Thoracic aorta (tissue), 2 donors: ENCODE measurements at regions not wholly inside any gene's neighbourhood (a gene's known extent, or its start where the extent isn't known, plus 50 kb on each side); places are given as distances from the start of the nearest gene placed in this dataset.

Experiments used
- ATAC-seq: fragments of 150-250 bp; one replicate; pipeline ENCODE4 v1.8.0; 2017; ENCODE audit warnings: low read depth; ENCODE audit not compliant: insufficient number of reproducible peaks, low FRiP score
- DNase-seq: peaks from one replicate; pipeline ENCODE4 v3.0.0-alpha.2; 2020; ENCODE audit warnings: low spot score
- H3K27ac ChIP-seq, 2 donors: fragments of 200-600 bp; sonication (generic); 1 replicate in 1 of 2; 2 replicates in 1 of 2; pipeline ENCODE4 v1.5.1; 2016; ENCODE audit warnings: mild to moderate bottlenecking in 2 of 2, moderate library complexity in 2 of 2
- H3K27me3 ChIP-seq: fragments of 200-600 bp; sonication (generic); replicated peaks from 2 replicates; pipeline ENCODE4 v1.6.0; 2016; ENCODE audit warnings: mild to moderate bottlenecking; ENCODE audit not compliant: insufficient read depth
- H3K36me3 ChIP-seq: fragments of 200-600 bp; sonication (generic); one replicate; pipeline ENCODE4 v1.5.1; 2016
- H3K4me1 ChIP-seq, 2 donors: fragments of 200-600 bp; sonication (generic); 1 replicate in 1 of 2; 2 replicates in 1 of 2; pipeline versions ENCODE4 v1.5.1 to v1.6.0; 2016; ENCODE audit warnings: low read depth in 2 of 2, mild to moderate bottlenecking in 1 of 2; ENCODE audit not compliant: control insufficient read depth in 1 of 2
- H3K4me3 ChIP-seq: fragments of 200-600 bp; sonication (generic); 2 replicates; pipeline ENCODE4 v1.5.1; 2016; ENCODE audit warnings: mild to moderate bottlenecking
- H3K9me3 ChIP-seq: fragments of 200-600 bp; sonication (generic); 2 replicates; pipeline ENCODE4 v1.5.1; 2016
- CTCF ChIP-seq: fragments of 200-600 bp; sonication (generic); IDR thresholded peaks from one replicate; pipeline ENCODE4 v1.5.1; 2019; ENCODE audit warnings: antibody characterized with exemption

GRCh38 chr7:45416846-45417245 is 157.3 kb upstream of the ADCY1 start:
- no peaks in the 10 kb centered on the region for H3K36me3 ChIP-seq
- H3K4me1 ChIP-seq: no peaks in the 10 kb centered on the region
- no peaks in the 10 kb centered on the region for H3K27me3 ChIP-seq
- no peak overlapping the region for H3K4me3 ChIP-seq
- H3K27ac ChIP-seq: no peak overlapping the region
- DNase-seq: no peak
- no peak for ATAC-seq
- TF ChIP-seq CTCF: no peak
- no peaks in the 10 kb centered on the region for H3K9me3 ChIP-seq

GRCh38 chr7:45417268-45417667 is 156.9 kb upstream of the ADCY1 start:
- Histone ChIP-seq H3K27me3 (no peaks in the 10 kb centered on the region), H3K4me3 (no peak overlapping the region), H3K36me3 (no peaks in the 10 kb centered on the region), H3K9me3 (no peaks in the 10 kb centered on the region), H3K27ac (no peak overlapping the region), H3K4me1 (no peaks in the 10 kb centered on the region)
- TF ChIP-seq CTCF: no peak
- DNase-seq (no peak), ATAC-seq (no peak)

GRCh38 chr7:45417735-45418134 is 156.4 kb upstream of the ADCY1 start:
- no peak for DNase-seq
- ATAC-seq: no peak
- no peak for TF ChIP-seq CTCF
- Histone ChIP-seq H3K36me3 (no peaks in the 10 kb centered on the region), H3K4me1 (no peaks in the 10 kb centered on the region), H3K27ac (no peak overlapping the region), H3K9me3 (no peaks in the 10 kb centered on the region), H3K27me3 (no peaks in the 10 kb centered on the region), H3K4me3 (no peak overlapping the region)

- no peaks in the 10 kb centered on the region for H3K36me3 ChIP-seq
- H3K4me3 ChIP-seq: no peak overlapping the region
- H3K9me3 ChIP-seq: no peaks in the 10 kb centered on the region
- DNase-seq (no peak), ATAC-seq (no peak)
- H3K27ac ChIP-seq: no peak overlapping the region
- no peaks in the 10 kb centered on the region for H3K27me3 ChIP-seq
- no peak for TF ChIP-seq CTCF
- H3K4me1 ChIP-seq: no peaks in the 10 kb centered on the region
Observed at GRCh38 chr7:45420843-45421495, 153.2 kb upstream of the ADCY1 start.

GRCh38 chr7:45421806-45422205 is 152.4 kb upstream of the ADCY1 start:
- DNase-seq (no peak), ATAC-seq (no peak)
- H3K27me3 ChIP-seq: no peaks in the 10 kb centered on the region
- H3K36me3 ChIP-seq: no peaks in the 10 kb centered on the region
- TF ChIP-seq CTCF: no peak
- no peaks in the 10 kb centered on the region for H3K4me1 ChIP-seq
- H3K9me3 ChIP-seq: no peaks in the 10 kb centered on the region
- H3K27ac ChIP-seq: no peak overlapping the region
- no peak overlapping the region for H3K4me3 ChIP-seq
